ENCODE measurements at regions not wholly inside any gene's neighbourhood (a gene's known extent, or its start where the extent isn't known, plus 50 kb on each side); places are given as distances from the start of the nearest gene placed in this dataset.

DNA sequence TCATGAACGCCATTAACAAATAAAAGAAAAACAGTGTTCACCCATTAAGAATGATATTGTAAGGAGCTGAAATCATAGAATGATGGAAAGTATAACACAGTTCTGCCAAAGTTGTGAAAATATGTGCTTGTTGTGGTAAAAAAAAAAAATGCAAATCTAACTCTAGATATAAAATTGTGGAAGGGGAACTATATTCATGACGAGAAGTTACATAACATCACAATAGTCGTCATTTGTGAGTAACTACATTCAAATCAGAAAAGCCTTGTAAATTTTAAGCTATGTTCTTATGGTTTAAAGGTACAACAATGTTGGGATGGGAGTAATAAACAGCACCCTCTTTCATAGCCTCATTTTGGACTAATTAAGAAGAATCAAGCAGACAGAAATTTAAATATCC, 57.6 kb upstream of the PRDM8 start:
- DNase-seq (ENCODE audit: low read depth): no peak
- no peak overlapping the region for H3K4me3 ChIP-seq (ENCODE audit: low read depth, low read length)
- TF ChIP-seq, protein P1, sequence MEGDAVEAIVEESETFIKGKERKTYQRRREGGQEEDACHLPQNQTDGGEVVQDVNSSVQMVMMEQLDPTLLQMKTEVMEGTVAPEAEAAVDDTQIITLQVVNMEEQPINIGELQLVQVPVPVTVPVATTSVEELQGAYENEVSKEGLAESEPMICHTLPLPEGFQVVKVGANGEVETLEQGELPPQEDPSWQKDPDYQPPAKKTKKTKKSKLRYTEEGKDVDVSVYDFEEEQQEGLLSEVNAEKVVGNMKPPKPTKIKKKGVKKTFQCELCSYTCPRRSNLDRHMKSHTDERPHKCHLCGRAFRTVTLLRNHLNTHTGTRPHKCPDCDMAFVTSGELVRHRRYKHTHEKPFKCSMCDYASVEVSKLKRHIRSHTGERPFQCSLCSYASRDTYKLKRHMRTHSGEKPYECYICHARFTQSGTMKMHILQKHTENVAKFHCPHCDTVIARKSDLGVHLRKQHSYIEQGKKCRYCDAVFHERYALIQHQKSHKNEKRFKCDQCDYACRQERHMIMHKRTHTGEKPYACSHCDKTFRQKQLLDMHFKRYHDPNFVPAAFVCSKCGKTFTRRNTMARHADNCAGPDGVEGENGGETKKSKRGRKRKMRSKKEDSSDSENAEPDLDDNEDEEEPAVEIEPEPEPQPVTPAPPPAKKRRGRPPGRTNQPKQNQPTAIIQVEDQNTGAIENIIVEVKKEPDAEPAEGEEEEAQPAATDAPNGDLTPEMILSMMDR (IDR thresholded peaks at IDR 0.05; ENCODE audit: insufficient read depth, low read length): no peak

DNA sequence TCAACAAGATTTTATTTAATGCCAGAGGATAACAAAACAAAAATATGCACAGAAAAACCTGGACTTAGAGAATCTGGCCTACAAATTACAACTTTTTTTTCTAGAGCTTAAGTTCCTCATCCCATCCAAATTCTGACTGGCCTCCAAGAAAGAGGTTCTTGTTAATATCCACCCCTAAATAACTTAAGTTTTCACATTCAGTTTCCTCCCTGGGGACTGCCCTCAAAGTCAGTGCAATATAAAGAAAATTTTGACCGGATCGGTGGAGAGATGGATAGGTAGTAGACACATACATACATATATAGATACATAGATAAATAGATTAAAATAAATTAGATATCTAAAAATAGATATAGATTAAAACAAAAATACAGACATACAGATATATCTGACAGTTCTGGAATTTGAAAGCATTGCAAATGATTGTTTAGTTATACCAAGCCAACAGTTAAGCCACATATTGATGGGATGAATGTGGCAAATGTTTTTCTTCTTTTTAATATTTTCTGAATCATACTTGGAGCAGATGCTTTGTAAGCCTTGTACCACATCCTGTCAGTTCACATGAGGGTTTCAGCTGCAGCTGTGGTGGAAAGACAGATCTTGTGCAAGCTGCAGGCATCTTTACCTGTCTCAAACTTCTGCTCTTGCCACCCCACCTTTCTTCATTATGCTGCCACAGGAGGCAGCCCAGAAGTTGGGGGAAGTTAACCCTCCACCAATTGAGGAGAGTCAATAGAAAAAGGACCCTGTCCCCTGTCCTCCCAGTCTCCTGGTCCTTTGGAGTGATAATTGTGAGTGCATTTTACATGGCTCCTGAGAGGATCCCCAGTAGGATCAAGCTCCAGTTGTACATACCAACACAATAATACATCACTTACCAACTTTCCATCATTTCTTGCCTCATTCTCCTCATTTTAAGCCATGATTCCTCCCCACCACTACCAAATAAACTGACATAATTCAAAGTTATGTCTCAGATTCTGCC, 58.5 kb upstream of the PRDM8 start:
- H3K4me3 ChIP-seq (ENCODE audit: low read depth, low read length): no peak overlapping the region
- TF ChIP-seq, protein P1 (IDR thresholded peaks at IDR 0.05; ENCODE audit: insufficient read depth, low read length): no peak
- peak; percentile 53 for DNase-seq (ENCODE audit: low read depth)

DNA sequence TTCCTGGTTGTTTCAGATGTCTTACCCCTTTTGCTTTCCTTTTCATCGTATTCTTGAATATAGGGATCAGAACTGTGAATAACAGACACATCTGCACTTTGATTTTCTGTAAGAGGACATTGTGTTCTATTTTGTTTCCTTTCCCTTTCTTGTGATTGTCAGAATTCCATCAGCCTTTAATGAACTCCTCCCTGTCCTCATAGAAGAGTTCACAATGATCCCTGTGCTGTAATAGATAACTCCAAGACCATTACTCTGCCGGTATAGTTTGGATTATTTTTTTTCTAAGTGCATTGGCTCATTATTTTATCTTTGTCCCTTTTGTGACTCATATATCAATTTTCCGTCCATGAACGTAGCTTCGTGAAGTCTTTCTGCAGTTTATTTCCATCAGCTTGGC, 59.7 kb upstream of the PRDM8 start:
- no peak for DNase-seq (ENCODE audit: low read depth)
- H3K4me3 ChIP-seq (ENCODE audit: low read depth, low read length): no peak overlapping the region
- TF ChIP-seq, protein P1 (IDR thresholded peaks at IDR 0.05; ENCODE audit: insufficient read depth, low read length): no peak

DNA sequence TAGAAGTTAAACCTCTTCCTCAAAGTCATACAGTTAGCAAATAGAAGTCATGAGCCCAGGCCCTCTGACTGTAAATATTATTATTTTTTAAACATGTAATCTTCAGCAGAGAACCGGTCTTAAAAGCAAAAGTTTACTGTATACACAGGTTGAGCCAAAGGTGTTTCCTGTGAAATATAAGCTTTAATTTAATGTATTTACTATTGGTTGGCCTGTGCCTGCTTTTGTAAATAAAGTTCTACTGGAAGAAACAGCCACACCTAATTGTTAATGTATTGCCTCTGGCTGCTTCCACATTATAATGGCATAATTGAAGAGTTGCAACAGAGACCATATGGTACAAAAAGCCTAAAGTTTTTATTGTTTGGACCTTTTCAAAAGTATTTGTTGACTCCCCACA, 61.0 kb upstream of the PRDM8 start:
- DNase-seq (ENCODE audit: low read depth): no peak
- no peak overlapping the region for H3K4me3 ChIP-seq (ENCODE audit: low read depth, low read length)
- TF ChIP-seq, protein P1 (IDR thresholded peaks at IDR 0.05; ENCODE audit: insufficient read depth, low read length): no peak

DNA sequence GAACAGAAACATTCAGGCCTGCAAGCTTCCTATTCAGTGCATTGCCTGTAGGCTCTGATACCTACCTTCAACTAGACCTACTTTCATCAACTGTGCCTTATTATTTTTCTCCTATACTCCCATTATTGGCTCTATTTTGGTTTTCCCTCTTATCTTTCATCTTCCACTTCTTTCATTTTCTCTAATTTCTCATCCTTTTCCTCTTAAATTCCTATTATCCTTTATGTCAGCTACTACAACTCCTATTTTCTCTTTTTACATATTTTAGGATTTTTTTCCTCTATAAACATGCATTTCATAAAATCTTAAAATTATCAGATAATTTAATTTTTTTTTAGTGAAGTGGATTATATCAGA, 61.6 kb upstream of the PRDM8 start:
- H3K4me3 ChIP-seq (ENCODE audit: low read depth, low read length): no peak overlapping the region
- TF ChIP-seq, protein P1 (IDR thresholded peaks at IDR 0.05; ENCODE audit: insufficient read depth, low read length): no peak
- no peak for DNase-seq (ENCODE audit: low read depth)

DNA sequence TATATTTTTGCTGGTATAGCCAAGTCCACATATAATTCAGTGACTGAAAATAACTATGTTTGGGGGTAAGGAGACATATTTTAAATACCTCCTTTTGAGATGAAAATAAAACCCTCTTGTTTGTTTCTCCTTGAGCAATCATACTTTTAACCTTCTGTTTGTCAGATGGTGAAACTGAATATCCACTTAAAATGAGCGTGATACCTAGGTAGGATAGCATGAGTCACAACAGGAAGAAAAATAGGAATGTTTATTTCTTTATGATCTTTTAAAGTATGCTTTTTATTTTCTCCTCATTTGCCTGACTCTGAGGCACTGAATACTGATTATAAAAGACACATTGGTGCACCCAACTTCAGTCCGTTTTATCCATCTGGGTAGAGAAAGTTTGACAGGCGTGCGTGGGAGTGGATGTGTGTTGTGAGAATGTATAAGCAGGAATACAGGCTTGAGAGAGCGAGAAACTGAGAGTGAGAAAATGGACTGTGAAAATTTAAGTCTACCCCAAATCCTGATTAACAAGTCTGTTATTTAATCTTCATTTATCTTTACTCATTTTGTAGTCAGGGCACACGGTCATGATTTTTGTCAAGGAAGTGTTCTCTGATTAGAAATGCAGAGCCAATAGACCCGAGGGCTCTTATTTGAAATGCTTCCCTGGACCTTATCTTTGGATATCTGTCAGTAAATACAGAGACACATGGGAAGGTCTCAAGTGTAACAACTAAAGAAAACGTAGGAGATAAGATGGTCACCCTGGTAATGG, 62.1 kb upstream of the ANTXR2 start:
- no peak for DNase-seq (ENCODE audit: low read depth)
- TF ChIP-seq, protein P1 (IDR thresholded peaks at IDR 0.05; ENCODE audit: insufficient read depth, low read length): no peak
- no peak overlapping the region for H3K4me3 ChIP-seq (ENCODE audit: low read depth, low read length)

All from fibroblast of the aortic adventitia (primary cell).